ENCODE measurements at regions not wholly inside any gene's neighbourhood (a gene's known extent, or its start where the extent isn't known, plus 50 kb on each side); places are given as distances from the start of the nearest gene placed in this dataset.
"Not testable (repeated sequence)": the region's sequence is repeated elsewhere in the genome, so short reads cannot be mapped to it uniquely, and the experiment has no call there.

DNA sequence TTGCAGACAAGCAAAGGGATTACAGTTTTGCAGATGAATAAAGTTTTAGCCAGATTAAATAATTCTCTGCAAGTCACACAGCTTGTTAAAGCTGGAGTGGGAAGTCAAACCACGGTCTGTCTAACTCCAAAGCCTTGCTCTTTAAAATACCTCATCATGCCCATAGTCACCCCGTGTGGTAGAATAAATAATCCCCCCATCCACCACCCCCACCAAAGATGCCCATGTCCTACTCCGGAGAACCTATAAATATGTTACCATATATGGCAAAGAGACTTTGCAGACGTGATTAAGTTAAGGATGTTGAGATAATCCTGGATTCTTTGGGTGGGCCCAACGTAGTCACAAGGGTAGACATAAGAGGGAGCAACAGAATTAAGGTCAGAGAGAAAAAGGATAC lies 118.7 kb downstream of the BEND2 start:
- Histone ChIP-seq H3K27me3 (ENCODE audit: control insufficient read depth in 5 of 5, insufficient read depth in 4 of 5, low read length in 5 of 5) (peaks cover 0 to 17% (median 13%) of the 10 kb centered on the region in 5 donors), H3K36me3 (ENCODE audit: control insufficient read depth in 5 of 5, insufficient read depth in 5 of 5, low read length in 5 of 5) (no peaks in the 10 kb centered on the region), H3K4me1 (ENCODE audit: control insufficient read depth in 5 of 5, insufficient read depth in 5 of 5, low read length in 5 of 5) (peaks cover 0 to 4% (median 0%) of the 10 kb centered on the region in 5 donors), H3K9me3 (ENCODE audit: control insufficient read depth in 5 of 5, low read length in 5 of 5) (no peaks in the 10 kb centered on the region), H3K4me3 (ENCODE audit: low read depth in 1 of 5, low read length in 5 of 5) (no peak overlapping the region), H3K27ac (ENCODE audit: low read depth, low read length) (no peak overlapping the region), H3K9ac (ENCODE audit: low read length in 5 of 5) (no peak overlapping the region)

GRCh38 chrX:18101087-18101486 lies 119.6 kb downstream of the BEND2 start:
- peaks cover 0 to 17% (median 14%) of the 10 kb centered on the region in 5 donors for H3K27me3 ChIP-seq (ENCODE audit: control insufficient read depth in 5 of 5, insufficient read depth in 4 of 5, low read length in 5 of 5)
- H3K36me3 ChIP-seq (ENCODE audit: control insufficient read depth in 5 of 5, insufficient read depth in 5 of 5, low read length in 5 of 5), result no peaks in the 10 kb centered on the region
- no peak overlapping the region for H3K9ac ChIP-seq (ENCODE audit: low read length in 5 of 5)
- no peak overlapping the region for H3K4me3 ChIP-seq (ENCODE audit: low read depth in 1 of 5, low read length in 5 of 5)
- H3K27ac ChIP-seq (ENCODE audit: low read depth, low read length), result no peak overlapping the region
- no peaks in the 10 kb centered on the region for H3K9me3 ChIP-seq (ENCODE audit: control insufficient read depth in 5 of 5, low read length in 5 of 5)
- H3K4me1 ChIP-seq (ENCODE audit: control insufficient read depth in 5 of 5, insufficient read depth in 5 of 5, low read length in 5 of 5), result peaks cover 0 to 4% (median 0%) of the 10 kb centered on the region in 5 donors

DNA sequence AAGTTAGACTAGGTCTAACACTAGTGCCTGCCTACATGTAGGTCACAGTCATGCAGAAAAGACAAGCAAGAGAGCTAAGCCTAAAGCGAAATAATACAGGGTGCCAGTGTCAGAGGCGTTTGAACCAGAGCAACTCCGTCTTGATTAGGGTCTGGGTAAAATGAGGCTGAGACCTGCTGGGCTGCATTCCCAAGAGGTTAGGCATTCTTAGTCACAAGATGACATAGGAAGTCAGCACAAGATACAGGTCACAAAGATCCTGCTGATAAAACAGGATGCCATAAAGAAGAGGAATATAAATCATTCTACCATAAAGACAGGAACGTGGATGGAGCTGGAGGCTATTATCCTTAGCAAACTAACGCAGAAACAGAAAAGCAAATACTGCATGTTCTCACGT lies 120.9 kb downstream of the BEND2 start:
- Histone ChIP-seq H3K36me3 (ENCODE audit: control insufficient read depth in 5 of 5, insufficient read depth in 5 of 5, low read length in 5 of 5) (no peaks in the 10 kb centered on the region), H3K27ac (ENCODE audit: low read depth, low read length) (no peak overlapping the region), H3K9me3 (ENCODE audit: control insufficient read depth in 5 of 5, low read length in 5 of 5) (no peaks in the 10 kb centered on the region), H3K4me1 (ENCODE audit: control insufficient read depth in 5 of 5, insufficient read depth in 5 of 5, low read length in 5 of 5) (peaks cover 0 to 4% (median 0%) of the 10 kb centered on the region in 5 donors), H3K9ac (ENCODE audit: low read length in 5 of 5) (no peak overlapping the region), H3K27me3 (ENCODE audit: control insufficient read depth in 5 of 5, insufficient read depth in 4 of 5, low read length in 5 of 5) (peaks cover 0 to 21% (median 14%) of the 10 kb centered on the region in 5 donors), H3K4me3 (ENCODE audit: low read depth in 1 of 5, low read length in 5 of 5) (no peak overlapping the region)

- Histone ChIP-seq H3K27ac (ENCODE audit: low read depth, low read length) (no peak overlapping the region), H3K4me1 (ENCODE audit: control insufficient read depth in 5 of 5, insufficient read depth in 5 of 5, low read length in 5 of 5) (peaks cover 0 to 4% (median 0%) of the 10 kb centered on the region in 5 donors), H3K9me3 (ENCODE audit: control insufficient read depth in 5 of 5, low read length in 5 of 5) (peaks cover 0 to under 1% (median 0%) of the 10 kb centered on the region in 5 donors), H3K36me3 (ENCODE audit: control insufficient read depth in 5 of 5, insufficient read depth in 5 of 5, low read length in 5 of 5) (no peaks in the 10 kb centered on the region), H3K4me3 (ENCODE audit: low read depth in 1 of 5, low read length in 5 of 5) (no peak overlapping the region), H3K27me3 (ENCODE audit: control insufficient read depth in 5 of 5, insufficient read depth in 4 of 5, low read length in 5 of 5) (peaks cover 0 to 21% (median 14%) of the 10 kb centered on the region in 5 donors), H3K9ac (ENCODE audit: low read length in 5 of 5) (no peak overlapping the region)
Observed at GRCh38 chrX:18098763-18099162, 121.9 kb downstream of the BEND2 start.

DNA sequence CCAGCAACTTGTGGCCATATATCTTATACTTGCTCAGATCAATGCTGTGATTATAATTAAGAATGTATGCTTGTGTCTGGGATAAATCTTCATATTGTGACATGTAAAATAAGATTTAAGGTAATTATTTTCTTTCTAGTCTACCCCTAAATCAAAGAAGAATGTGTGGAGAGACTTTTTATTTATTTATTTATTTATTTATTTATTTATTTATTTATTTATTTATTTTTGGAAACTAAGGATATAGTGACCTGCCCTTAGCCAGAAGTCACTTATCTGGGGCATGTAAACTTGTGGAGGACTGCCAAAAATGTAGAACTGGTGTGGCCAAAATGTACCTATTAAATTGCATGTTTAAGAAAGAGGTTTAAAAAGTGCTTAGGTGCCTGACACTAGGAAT lies 144.3 kb downstream of the BEND2 start:
- Histone ChIP-seq H3K36me3 (ENCODE audit: control insufficient read depth in 5 of 5, insufficient read depth in 5 of 5, low read length in 5 of 5) (no peaks in the 10 kb centered on the region), H3K4me1 (ENCODE audit: control insufficient read depth in 5 of 5, insufficient read depth in 5 of 5, low read length in 5 of 5) (no peaks in the 10 kb centered on the region), H3K27ac (ENCODE audit: low read depth, low read length) (no peak overlapping the region), H3K9ac (ENCODE audit: low read length in 5 of 5) (no peak overlapping the region), H3K9me3 (ENCODE audit: control insufficient read depth in 5 of 5, low read length in 5 of 5) (no peaks in the 10 kb centered on the region), H3K4me3 (ENCODE audit: low read depth in 1 of 5, low read length in 5 of 5) (no peak overlapping the region), H3K27me3 (ENCODE audit: control insufficient read depth in 5 of 5, insufficient read depth in 4 of 5, low read length in 5 of 5) (peaks cover 0 to 15% (median 3%) of the 10 kb centered on the region in 5 donors)

- H3K4me1 ChIP-seq (ENCODE audit: control insufficient read depth in 5 of 5, insufficient read depth in 5 of 5, low read length in 5 of 5), result no peaks in the 10 kb centered on the region
- H3K27ac ChIP-seq (ENCODE audit: low read depth, low read length), result no peak overlapping the region
- H3K9me3 ChIP-seq (ENCODE audit: control insufficient read depth in 5 of 5, low read length in 5 of 5), result no peaks in the 10 kb centered on the region
- H3K36me3 ChIP-seq (ENCODE audit: control insufficient read depth in 5 of 5, insufficient read depth in 5 of 5, low read length in 5 of 5), result no peaks in the 10 kb centered on the region
- no peak overlapping the region for H3K9ac ChIP-seq (ENCODE audit: low read length in 5 of 5)
- no peak overlapping the region for H3K4me3 ChIP-seq (ENCODE audit: low read depth in 1 of 5, low read length in 5 of 5)
- H3K27me3 ChIP-seq (ENCODE audit: control insufficient read depth in 5 of 5, insufficient read depth in 4 of 5, low read length in 5 of 5), result peaks cover 0 to 15% (median 3%) of the 10 kb centered on the region in 5 donors
Observed at GRCh38 chrX:18075603-18076002, 145.1 kb downstream of the BEND2 start.

DNA sequence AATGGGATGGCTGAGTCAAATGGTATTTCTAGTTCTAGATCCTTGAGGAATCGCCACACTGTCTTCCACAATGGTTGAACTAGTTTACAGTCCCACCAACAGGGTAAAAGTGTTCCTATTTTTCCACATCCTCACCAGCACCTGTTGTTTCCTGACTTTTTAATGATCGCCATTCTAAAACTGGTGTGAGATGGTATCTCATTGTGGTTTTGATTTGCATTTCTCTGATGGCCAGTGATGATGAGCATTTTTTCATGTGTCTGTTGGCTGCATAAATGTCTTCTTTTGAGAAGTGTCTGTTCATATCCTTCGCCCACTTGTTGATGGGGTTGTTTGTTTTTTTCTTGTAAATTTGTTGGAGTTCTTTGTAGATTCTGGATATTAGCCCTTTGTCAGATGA lies 152.6 kb downstream of the BEND2 start:
- H3K27ac ChIP-seq (ENCODE audit: low read depth, low read length); H3K4me3 ChIP-seq (ENCODE audit: low read depth in 1 of 5, low read length in 5 of 5); H3K36me3 ChIP-seq (ENCODE audit: control insufficient read depth in 5 of 5, insufficient read depth in 5 of 5, low read length in 5 of 5); H3K9ac ChIP-seq (ENCODE audit: low read length in 5 of 5); H3K4me1 ChIP-seq (ENCODE audit: control insufficient read depth in 5 of 5, insufficient read depth in 5 of 5, low read length in 5 of 5); H3K27me3 ChIP-seq (ENCODE audit: control insufficient read depth in 5 of 5, insufficient read depth in 4 of 5, low read length in 5 of 5); H3K9me3 ChIP-seq (ENCODE audit: control insufficient read depth in 5 of 5, low read length in 5 of 5): not testable (repeated sequence)

DNA sequence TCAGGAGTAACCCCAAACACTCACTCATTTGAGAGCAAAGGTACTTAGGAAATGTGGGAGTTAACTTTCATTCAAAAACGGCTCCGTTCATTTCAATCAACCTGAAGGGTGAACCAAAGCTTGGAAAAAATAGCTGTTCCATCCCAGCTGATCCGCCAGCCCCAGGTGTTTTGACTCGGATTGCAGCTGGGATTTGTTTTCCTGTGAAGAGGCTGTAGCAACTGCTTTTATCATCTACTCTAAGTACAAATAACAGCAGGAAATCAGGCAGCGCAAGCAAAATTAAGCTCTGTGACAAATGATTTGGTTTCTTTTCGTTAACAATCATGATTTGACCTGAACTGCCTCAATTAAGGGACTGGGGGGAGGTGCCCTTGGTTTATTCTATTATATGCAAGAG lies 154.7 kb downstream of the BEND2 start:
- no peak overlapping the region for H3K27ac ChIP-seq (ENCODE audit: low read depth, low read length)
- no peaks in the 10 kb centered on the region for H3K4me1 ChIP-seq (ENCODE audit: control insufficient read depth in 5 of 5, insufficient read depth in 5 of 5, low read length in 5 of 5)
- H3K9ac ChIP-seq (ENCODE audit: low read length in 5 of 5), result no peak overlapping the region
- no peaks in the 10 kb centered on the region for H3K9me3 ChIP-seq (ENCODE audit: control insufficient read depth in 5 of 5, low read length in 5 of 5)
- H3K27me3 ChIP-seq (ENCODE audit: control insufficient read depth in 5 of 5, insufficient read depth in 4 of 5, low read length in 5 of 5), result peaks cover 0 to 3% (median 0%) of the 10 kb centered on the region in 5 donors
- H3K36me3 ChIP-seq (ENCODE audit: control insufficient read depth in 5 of 5, insufficient read depth in 5 of 5, low read length in 5 of 5), result no peaks in the 10 kb centered on the region
- H3K4me3 ChIP-seq (ENCODE audit: low read depth in 1 of 5, low read length in 5 of 5), result no peak overlapping the region

GRCh38 chrX:18051690-18052089 lies 169.0 kb downstream of the BEND2 start:
- Histone ChIP-seq H3K9me3 (ENCODE audit: control insufficient read depth in 5 of 5, low read length in 5 of 5) (peaks cover 0 to 9% (median 0%) of the 10 kb centered on the region in 5 donors), H3K4me3 (ENCODE audit: low read depth in 1 of 5, low read length in 5 of 5) (no peak overlapping the region), H3K4me1 (ENCODE audit: control insufficient read depth in 5 of 5, insufficient read depth in 5 of 5, low read length in 5 of 5) (no peaks in the 10 kb centered on the region), H3K27ac (ENCODE audit: low read depth, low read length) (no peak overlapping the region), H3K9ac (ENCODE audit: low read length in 5 of 5) (no peak overlapping the region), H3K36me3 (ENCODE audit: control insufficient read depth in 5 of 5, insufficient read depth in 5 of 5, low read length in 5 of 5) (no peaks in the 10 kb centered on the region), H3K27me3 (ENCODE audit: control insufficient read depth in 5 of 5, insufficient read depth in 4 of 5, low read length in 5 of 5) (peaks cover 0 to 12% (median 3%) of the 10 kb centered on the region in 5 donors)

GRCh38 chrX:18047491-18047890 lies 173.2 kb downstream of the BEND2 start:
- peaks cover 0 to 9% (median 0%) of the 10 kb centered on the region in 5 donors for H3K9me3 ChIP-seq (ENCODE audit: control insufficient read depth in 5 of 5, low read length in 5 of 5)
- H3K27me3 ChIP-seq (ENCODE audit: control insufficient read depth in 5 of 5, insufficient read depth in 4 of 5, low read length in 5 of 5), result peaks cover 0 to 12% (median 8%) of the 10 kb centered on the region in 5 donors
- H3K4me1 ChIP-seq (ENCODE audit: control insufficient read depth in 5 of 5, insufficient read depth in 5 of 5, low read length in 5 of 5), result no peaks in the 10 kb centered on the region
- no peak overlapping the region for H3K4me3 ChIP-seq (ENCODE audit: low read depth in 1 of 5, low read length in 5 of 5)
- H3K9ac ChIP-seq (ENCODE audit: low read length in 5 of 5), result no peak overlapping the region
- H3K27ac ChIP-seq (ENCODE audit: low read depth, low read length), result no peak overlapping the region
- no peaks in the 10 kb centered on the region for H3K36me3 ChIP-seq (ENCODE audit: control insufficient read depth in 5 of 5, insufficient read depth in 5 of 5, low read length in 5 of 5)

- no peak overlapping the region for H3K4me3 ChIP-seq (ENCODE audit: low read depth in 1 of 5, low read length in 5 of 5)
- no peak overlapping the region for H3K9ac ChIP-seq (ENCODE audit: low read length in 5 of 5)
- no peaks in the 10 kb centered on the region for H3K36me3 ChIP-seq (ENCODE audit: control insufficient read depth in 5 of 5, insufficient read depth in 5 of 5, low read length in 5 of 5)
- H3K9me3 ChIP-seq (ENCODE audit: control insufficient read depth in 5 of 5, low read length in 5 of 5), result peaks cover 0 to 9% (median 0%) of the 10 kb centered on the region in 5 donors
- H3K27me3 ChIP-seq (ENCODE audit: control insufficient read depth in 5 of 5, insufficient read depth in 4 of 5, low read length in 5 of 5), result peaks cover 4 to 13% (median 8%) of the 10 kb centered on the region in 5 donors
- H3K27ac ChIP-seq (ENCODE audit: low read depth, low read length), result no peak overlapping the region
- H3K4me1 ChIP-seq (ENCODE audit: control insufficient read depth in 5 of 5, insufficient read depth in 5 of 5, low read length in 5 of 5), result no peaks in the 10 kb centered on the region
Observed at GRCh38 chrX:18045436-18045835, 175.2 kb downstream of the BEND2 start.

Measured in subcutaneous abdominal adipose tissue (tissue), 5 donors.